Activated T-helper 17 cell treated with anti-CD3 and anti-CD28 coated beads, Interleukin-2, amount 50 U/mL, for 72 hours (primary cell): ENCODE measurements at regions not wholly inside any gene's neighbourhood (a gene's known extent, or its start where the extent isn't known, plus 50 kb on each side); places are given as distances from the start of the nearest gene placed in this dataset.
A peak's percentile ranks its signal among the peaks of the same experiment; 100 is the strongest.

Experiments used
- ATAC-seq: fragments of 150-1000 bp; cut with Tn5 transposase; replicated peaks from 2 replicates; pipeline ENCODE4 v1.10.0; 2021; ENCODE audit warnings: mild to moderate bottlenecking, moderate library complexity
- H3K27ac Mint-ChIP-seq: one replicate; pipeline ENCODE4 v1.8.0; 2022; ENCODE audit warnings: mixed read lengths
- H3K27me3 Mint-ChIP-seq: one replicate; pipeline ENCODE4 v1.8.0; 2022; ENCODE audit warnings: mixed read lengths
- H3K36me3 Mint-ChIP-seq: one replicate; pipeline ENCODE4 v1.8.0; 2022; ENCODE audit warnings: low read depth, mild to moderate bottlenecking, mixed read lengths
- H3K4me1 Mint-ChIP-seq: one replicate; pipeline ENCODE4 v1.8.0; 2022; ENCODE audit warnings: mixed read lengths
- H3K4me3 Mint-ChIP-seq: one replicate; pipeline ENCODE4 v1.8.0; 2022; ENCODE audit warnings: mild to moderate bottlenecking, mixed read lengths
- H3K9me3 Mint-ChIP-seq: one replicate; pipeline ENCODE4 v1.8.0; 2022; ENCODE audit warnings: mixed read lengths

GRCh38 chr5:82661462-82661861 lies 383.3 kb upstream of the RPS23 start:
- no peaks in the 10 kb centered on the region for H3K36me3 Mint-ChIP-seq
- no peak for ATAC-seq
- H3K27me3 Mint-ChIP-seq: no peaks in the 10 kb centered on the region
- no peaks in the 10 kb centered on the region for H3K4me1 Mint-ChIP-seq
- no peak overlapping the region for H3K27ac Mint-ChIP-seq
- H3K9me3 Mint-ChIP-seq: no peaks in the 10 kb centered on the region
- H3K4me3 Mint-ChIP-seq: no peak overlapping the region

- H3K36me3 Mint-ChIP-seq: no peaks in the 10 kb centered on the region
- H3K27me3 Mint-ChIP-seq: peaks cover 1% of the 10 kb centered on the region
- H3K4me3 Mint-ChIP-seq: no peak overlapping the region
- H3K9me3 Mint-ChIP-seq: no peaks in the 10 kb centered on the region
- no peak for ATAC-seq
- no peaks in the 10 kb centered on the region for H3K4me1 Mint-ChIP-seq
- no peak overlapping the region for H3K27ac Mint-ChIP-seq
Observed at GRCh38 chr5:82659115-82659514, 381.0 kb upstream of the RPS23 start.

- Mint-ChIP-seq H3K36me3 (no peaks in the 10 kb centered on the region), H3K4me3 (no peak overlapping the region), H3K27ac (no peak overlapping the region), H3K27me3 (peaks cover 9% of the 10 kb centered on the region), H3K4me1 (no peaks in the 10 kb centered on the region), H3K9me3 (no peaks in the 10 kb centered on the region)
- ATAC-seq: no peak
Observed at GRCh38 chr5:82657033-82657699, 379.0 kb upstream of the RPS23 start.

- H3K4me3 Mint-ChIP-seq: no peak overlapping the region
- no peaks in the 10 kb centered on the region for H3K4me1 Mint-ChIP-seq
- no peaks in the 10 kb centered on the region for H3K36me3 Mint-ChIP-seq
- H3K27ac Mint-ChIP-seq: no peak overlapping the region
- ATAC-seq: no peak
- peaks cover 9% of the 10 kb centered on the region for H3K27me3 Mint-ChIP-seq
- no peaks in the 10 kb centered on the region for H3K9me3 Mint-ChIP-seq
Observed at GRCh38 chr5:82656341-82656761, 378.2 kb upstream of the RPS23 start.

GRCh38 chr5:82655078-82655477 lies 376.9 kb upstream of the RPS23 start:
- no peak overlapping the region for H3K4me3 Mint-ChIP-seq
- H3K27me3 Mint-ChIP-seq: peaks cover 9% of the 10 kb centered on the region
- ATAC-seq: no peak
- no peak overlapping the region for H3K27ac Mint-ChIP-seq
- no peaks in the 10 kb centered on the region for H3K4me1 Mint-ChIP-seq
- no peaks in the 10 kb centered on the region for H3K36me3 Mint-ChIP-seq
- H3K9me3 Mint-ChIP-seq: no peaks in the 10 kb centered on the region

- Mint-ChIP-seq H3K9me3 (no peaks in the 10 kb centered on the region), H3K4me1 (no peaks in the 10 kb centered on the region), H3K27me3 (peaks cover 9% of the 10 kb centered on the region), H3K36me3 (no peaks in the 10 kb centered on the region), H3K4me3 (no peak overlapping the region), H3K27ac (no peak overlapping the region)
- no peak for ATAC-seq
Observed at GRCh38 chr5:82649943-82650342, 371.8 kb upstream of the RPS23 start.

GRCh38 chr5:82644766-82645165 lies 366.6 kb upstream of the RPS23 start:
- Mint-ChIP-seq H3K4me1 (no peaks in the 10 kb centered on the region), H3K4me3 (no peak overlapping the region), H3K36me3 (no peaks in the 10 kb centered on the region), H3K27ac (no peak overlapping the region), H3K9me3 (no peaks in the 10 kb centered on the region), H3K27me3 (no peaks in the 10 kb centered on the region)
- ATAC-seq: no peak

GRCh38 chr5:82644229-82644628 lies 366.1 kb upstream of the RPS23 start:
- H3K4me3 Mint-ChIP-seq: no peak overlapping the region
- no peaks in the 10 kb centered on the region for H3K27me3 Mint-ChIP-seq
- no peaks in the 10 kb centered on the region for H3K9me3 Mint-ChIP-seq
- H3K4me1 Mint-ChIP-seq: no peaks in the 10 kb centered on the region
- H3K36me3 Mint-ChIP-seq: no peaks in the 10 kb centered on the region
- ATAC-seq: no peak
- no peak overlapping the region for H3K27ac Mint-ChIP-seq

- Mint-ChIP-seq H3K36me3 (no peaks in the 10 kb centered on the region), H3K4me1 (no peaks in the 10 kb centered on the region), H3K27ac (no peak overlapping the region), H3K27me3 (no peaks in the 10 kb centered on the region), H3K9me3 (no peaks in the 10 kb centered on the region), H3K4me3 (no peak overlapping the region)
- no peak for ATAC-seq
Observed at GRCh38 chr5:82642313-82642712, 364.2 kb upstream of the RPS23 start.

- Mint-ChIP-seq H3K36me3 (no peaks in the 10 kb centered on the region), H3K9me3 (no peaks in the 10 kb centered on the region), H3K4me3 (no peak overlapping the region), H3K27me3 (no peaks in the 10 kb centered on the region), H3K27ac (no peak overlapping the region), H3K4me1 (no peaks in the 10 kb centered on the region)
- ATAC-seq: peak; percentile 68
Observed at GRCh38 chr5:82641331-82642003, 363.3 kb upstream of the RPS23 start.

GRCh38 chr5:82640916-82641315 lies 362.8 kb upstream of the RPS23 start:
- ATAC-seq: no peak
- Mint-ChIP-seq H3K27ac (no peak overlapping the region), H3K9me3 (no peaks in the 10 kb centered on the region), H3K4me1 (no peaks in the 10 kb centered on the region), H3K27me3 (no peaks in the 10 kb centered on the region), H3K36me3 (no peaks in the 10 kb centered on the region), H3K4me3 (no peak overlapping the region)

GRCh38 chr5:82639393-82640144 lies 361.4 kb upstream of the RPS23 start:
- Mint-ChIP-seq H3K27me3 (no peaks in the 10 kb centered on the region), H3K27ac (no peak overlapping the region), H3K36me3 (no peaks in the 10 kb centered on the region), H3K9me3 (no peaks in the 10 kb centered on the region), H3K4me1 (no peaks in the 10 kb centered on the region), H3K4me3 (no peak overlapping the region)
- no peak for ATAC-seq

- H3K4me3 Mint-ChIP-seq: no peak overlapping the region
- no peak for ATAC-seq
- H3K27me3 Mint-ChIP-seq: no peaks in the 10 kb centered on the region
- no peaks in the 10 kb centered on the region for H3K36me3 Mint-ChIP-seq
- no peak overlapping the region for H3K27ac Mint-ChIP-seq
- H3K4me1 Mint-ChIP-seq: no peaks in the 10 kb centered on the region
- no peaks in the 10 kb centered on the region for H3K9me3 Mint-ChIP-seq
Observed at GRCh38 chr5:82636591-82636990, 358.4 kb upstream of the RPS23 start.

GRCh38 chr5:82635561-82636288 lies 357.6 kb upstream of the RPS23 start:
- no peak overlapping the region for H3K27ac Mint-ChIP-seq
- no peaks in the 10 kb centered on the region for H3K4me1 Mint-ChIP-seq
- no peaks in the 10 kb centered on the region for H3K9me3 Mint-ChIP-seq
- no peaks in the 10 kb centered on the region for H3K27me3 Mint-ChIP-seq
- no peaks in the 10 kb centered on the region for H3K36me3 Mint-ChIP-seq
- no peak overlapping the region for H3K4me3 Mint-ChIP-seq
- peak; percentile 97 for ATAC-seq
